ENCODE measurements at regions not wholly inside any gene's neighbourhood (a gene's known extent, or its start where the extent isn't known, plus 50 kb on each side); places are given as distances from the start of the nearest gene placed in this dataset.
"Not testable (repeated sequence)": the region's sequence is repeated elsewhere in the genome, so short reads cannot be mapped to it uniquely, and the experiment has no call there.

- DNase-seq: no peak
Observed at GRCh38 chr21:27058673-27059605, 92.1 kb upstream of the ADAMTS5 start.

- no peak for DNase-seq
Observed at GRCh38 chr21:27057997-27058396, 91.1 kb upstream of the ADAMTS5 start.

- no peak for DNase-seq
Observed at GRCh38 chr21:27047658-27048314, 80.9 kb upstream of the ADAMTS5 start.

- DNase-seq: no peak
Observed at GRCh38 chr21:27047283-27047657, 80.4 kb upstream of the ADAMTS5 start.

- DNase-seq: no peak
Observed at GRCh38 chr21:27045281-27045985, 78.5 kb upstream of the ADAMTS5 start.

GRCh38 chr21:27043377-27043776 lies 76.5 kb upstream of the ADAMTS5 start:
- no peak for DNase-seq

GRCh38 chr21:27040738-27041469 lies 74.0 kb upstream of the ADAMTS5 start:
- no peak for DNase-seq

GRCh38 chr21:27036736-27037301 lies 69.9 kb upstream of the ADAMTS5 start:
- no peak for DNase-seq

- DNase-seq: no peak
Observed at GRCh38 chr21:27035791-27036190, 68.9 kb upstream of the ADAMTS5 start.

- no peak for DNase-seq
Observed at GRCh38 chr21:27034796-27035195, 67.9 kb upstream of the ADAMTS5 start.

- DNase-seq: no peak
Observed at GRCh38 chr21:27033471-27033870, 66.6 kb upstream of the ADAMTS5 start.

- DNase-seq: no peak
Observed at GRCh38 chr21:27026501-27026900, 59.6 kb upstream of the ADAMTS5 start.

- not testable (repeated sequence) for DNase-seq
Observed at GRCh38 chr21:27025708-27026107, 58.8 kb upstream of the ADAMTS5 start.

GRCh38 chr21:27024971-27025370 lies 58.1 kb upstream of the ADAMTS5 start:
- DNase-seq: no peak

- DNase-seq: no peak
Observed at GRCh38 chr21:27024301-27024700, 57.4 kb upstream of the ADAMTS5 start.

- DNase-seq: no peak
Observed at GRCh38 chr21:27023186-27023585, 56.3 kb upstream of the ADAMTS5 start.

- no peak for DNase-seq
Observed at GRCh38 chr21:27021801-27022200, 54.9 kb upstream of the ADAMTS5 start.

- DNase-seq: no peak
Observed at GRCh38 chr21:27021046-27021445, 54.2 kb upstream of the ADAMTS5 start.

- DNase-seq: no peak
Observed at GRCh38 chr21:27017246-27017645, 50.4 kb upstream of the ADAMTS5 start.
